GM19372 (cell line): ENCODE measurements at regions not wholly inside any gene's neighbourhood (a gene's known extent, or its start where the extent isn't known, plus 50 kb on each side); places are given as distances from the start of the nearest gene placed in this dataset.

ENCODE experiments used
- ATAC-seq: cut with Tn5 transposase; IDR thresholded peaks from one replicate; pipeline ENCODE4 v1.9.1; 2021; ENCODE audit warnings: mild to moderate bottlenecking, low read depth, moderate library complexity; ENCODE audit not compliant: unreplicated experiment

DNA sequence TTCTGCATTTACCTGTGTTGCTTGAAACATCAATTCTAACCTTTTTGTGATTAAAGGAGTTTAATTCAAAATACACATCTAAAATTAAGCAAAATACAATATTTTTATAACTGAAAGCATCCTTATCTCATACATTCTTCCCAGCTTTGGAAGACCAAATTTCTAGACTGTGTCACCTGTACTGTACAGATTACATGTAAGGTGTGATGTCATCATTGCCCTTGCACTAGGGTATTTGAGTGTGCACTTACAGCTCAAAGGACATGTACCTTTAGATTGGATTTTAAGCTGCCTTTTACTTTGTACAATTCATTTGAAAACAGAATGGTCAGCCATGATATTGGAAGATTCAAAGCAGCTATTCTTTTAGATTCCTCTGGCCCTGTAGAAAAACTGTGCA is 932.8 kb upstream of the POU3F3 start:
- no peak for ATAC-seq

GRCh38 chr2:103942199-103942598 is 911.7 kb upstream of the POU3F3 start:
- no peak for ATAC-seq

DNA sequence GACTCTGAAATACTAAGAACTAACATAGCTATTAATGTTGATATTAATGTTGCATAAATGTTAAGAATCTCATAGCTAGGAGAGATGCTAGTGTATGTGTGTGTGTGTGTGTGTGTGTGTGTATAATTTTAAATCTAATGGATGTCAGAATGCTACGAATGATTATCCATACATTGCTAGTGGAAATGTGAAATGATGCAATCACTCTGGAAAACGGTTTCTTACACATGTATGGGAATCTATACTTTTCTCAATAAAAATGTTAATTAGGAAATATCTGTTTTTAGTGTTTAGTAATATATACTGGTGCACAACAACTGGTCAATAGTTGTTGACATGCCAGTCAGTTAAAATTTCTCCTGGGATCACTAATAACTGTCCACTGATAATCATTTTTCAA is 908.8 kb upstream of the POU3F3 start:
- ATAC-seq = no peak

DNA sequence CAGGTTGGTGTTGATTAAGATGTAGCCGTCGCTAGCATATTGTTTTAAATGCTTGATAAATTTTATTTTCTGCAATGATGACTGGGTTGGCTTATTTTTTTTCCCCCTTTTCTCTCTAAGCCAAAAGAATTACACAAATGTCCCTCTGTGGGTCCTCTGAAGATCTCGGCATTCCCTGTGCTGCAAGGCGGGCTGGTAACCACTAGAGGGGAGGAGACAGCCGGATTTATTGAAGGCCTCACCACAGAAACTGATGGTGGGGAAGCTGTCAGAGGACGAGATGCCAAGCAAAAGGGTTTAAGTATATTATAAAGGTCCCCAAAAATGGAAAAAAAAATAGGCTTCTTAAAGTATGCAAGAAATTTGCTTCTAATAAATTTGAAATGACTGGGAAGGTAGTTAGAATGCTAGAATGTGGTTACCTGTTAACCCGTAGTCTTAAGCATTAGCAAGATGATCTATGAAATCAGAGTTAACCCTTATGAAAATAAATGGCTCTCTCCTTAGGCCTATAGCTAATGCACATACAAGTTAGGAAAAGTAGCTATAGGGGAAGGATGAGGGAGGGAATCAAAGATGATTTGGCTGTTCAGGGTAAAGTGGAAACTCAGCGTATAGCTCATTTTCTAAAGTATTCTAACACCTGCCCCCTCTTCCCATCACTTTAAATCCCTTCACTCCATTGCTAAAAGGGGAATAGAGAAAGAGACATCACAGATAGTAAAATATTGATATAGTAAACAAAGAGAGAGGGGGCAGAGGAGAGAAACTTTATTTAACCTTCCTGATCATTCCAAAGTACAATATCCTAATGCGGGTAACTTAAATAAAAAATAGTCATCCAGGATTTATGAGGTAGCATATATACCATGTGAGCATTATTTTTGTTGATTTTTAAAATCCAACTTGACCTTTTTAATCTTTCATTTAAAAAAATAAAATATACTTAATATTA is 894.5 kb upstream of the POU3F3 start:
- no peak for ATAC-seq

GRCh38 chr2:103960129-103960513 is 893.8 kb upstream of the POU3F3 start:
- ATAC-seq = no peak

DNA sequence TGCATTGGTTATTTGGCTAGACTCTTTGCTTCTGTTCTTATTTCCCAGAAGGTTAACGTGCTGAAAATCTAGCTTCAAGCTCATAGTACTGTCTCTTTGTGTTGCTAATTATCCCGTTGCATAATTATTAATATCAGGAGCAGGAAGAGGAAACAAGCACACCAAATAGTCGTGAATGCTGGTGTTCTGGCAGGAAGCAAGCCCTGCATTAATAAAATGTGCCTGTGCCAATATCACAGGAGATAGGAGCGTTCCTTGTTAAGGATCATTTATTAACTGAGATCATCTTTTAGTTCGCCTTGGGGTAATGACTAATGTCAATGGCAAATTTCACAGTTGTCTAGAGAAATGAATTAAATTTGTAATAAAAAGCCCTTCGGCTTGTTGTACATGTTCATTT is 893.0 kb upstream of the POU3F3 start:
- ATAC-seq = no peak

- ATAC-seq = no peak
Observed at GRCh38 chr2:103961862-103962261, 892.1 kb upstream of the POU3F3 start.

DNA sequence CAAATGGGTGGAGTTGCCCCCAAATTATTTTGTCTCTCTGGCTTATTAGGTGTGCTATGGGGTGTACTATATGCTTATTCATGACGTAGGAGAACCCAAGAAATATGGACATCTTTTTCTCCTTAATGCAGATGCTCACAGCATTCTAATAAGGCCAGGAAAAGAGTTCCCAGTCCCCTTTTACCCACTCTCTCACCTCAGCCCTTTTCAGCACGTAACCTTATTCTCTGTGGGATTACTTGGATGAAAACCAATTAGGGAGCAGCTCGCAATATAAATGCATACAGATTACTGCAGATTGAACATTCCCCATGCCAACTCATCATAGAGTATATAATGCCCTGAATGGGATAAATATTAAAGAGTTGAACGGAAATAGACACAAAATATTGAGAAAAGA is 891.2 kb upstream of the POU3F3 start:
- ATAC-seq = no peak

DNA sequence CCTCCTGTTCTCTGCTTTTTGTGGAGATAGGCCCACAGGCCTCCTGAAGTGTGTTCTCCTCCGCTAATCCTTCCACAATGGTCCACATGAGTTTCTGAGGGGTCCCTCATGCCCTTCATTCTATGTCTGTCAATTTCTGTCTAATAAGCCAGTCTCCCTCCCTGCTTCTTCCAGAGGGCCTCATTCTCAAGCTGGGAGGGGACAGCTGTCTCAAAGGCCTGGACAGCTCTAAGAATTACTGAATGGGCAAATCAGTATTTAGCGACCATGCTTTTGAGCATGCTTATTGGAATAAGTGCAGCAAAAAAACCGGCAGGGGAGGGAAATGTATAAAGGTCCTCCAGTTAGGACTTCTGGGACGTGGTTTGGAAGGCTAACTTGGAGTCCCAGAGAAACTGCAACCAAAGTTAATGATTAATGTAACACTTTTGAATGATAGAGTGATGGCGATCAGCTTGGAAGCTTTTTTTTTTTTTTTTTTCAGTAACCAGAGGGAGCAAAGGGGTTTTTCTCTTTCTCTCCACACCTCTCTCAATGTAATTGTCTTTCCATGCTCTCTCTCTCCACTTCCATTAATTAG is 890.7 kb upstream of the POU3F3 start:
- ATAC-seq = no peak

DNA sequence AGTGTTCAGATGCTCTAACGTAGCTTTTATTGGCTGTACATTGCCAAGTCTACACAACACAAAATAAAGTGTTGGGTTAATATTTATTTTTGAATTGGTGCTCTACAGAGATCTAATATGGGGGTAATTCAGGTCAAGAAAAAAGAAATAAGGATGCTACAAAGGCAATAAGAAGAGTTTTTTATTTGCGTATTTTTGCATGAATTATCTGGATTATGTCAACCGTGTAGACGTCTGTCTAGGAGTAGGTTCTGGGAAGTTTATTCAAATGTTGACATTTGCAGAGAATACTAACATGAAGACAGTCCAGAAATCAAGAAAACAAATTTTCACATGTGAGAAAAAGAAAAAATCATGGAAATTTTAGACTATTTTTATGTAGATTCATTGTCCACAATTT is 876.7 kb upstream of the POU3F3 start:
- no peak for ATAC-seq

- no peak for ATAC-seq
Observed at GRCh38 chr2:103977668-103978067, 876.2 kb upstream of the POU3F3 start.

- no peak for ATAC-seq
Observed at GRCh38 chr2:103980401-103980800, 873.5 kb upstream of the POU3F3 start.

- no peak for ATAC-seq
Observed at GRCh38 chr2:103982691-103983090, 871.2 kb upstream of the POU3F3 start.

DNA sequence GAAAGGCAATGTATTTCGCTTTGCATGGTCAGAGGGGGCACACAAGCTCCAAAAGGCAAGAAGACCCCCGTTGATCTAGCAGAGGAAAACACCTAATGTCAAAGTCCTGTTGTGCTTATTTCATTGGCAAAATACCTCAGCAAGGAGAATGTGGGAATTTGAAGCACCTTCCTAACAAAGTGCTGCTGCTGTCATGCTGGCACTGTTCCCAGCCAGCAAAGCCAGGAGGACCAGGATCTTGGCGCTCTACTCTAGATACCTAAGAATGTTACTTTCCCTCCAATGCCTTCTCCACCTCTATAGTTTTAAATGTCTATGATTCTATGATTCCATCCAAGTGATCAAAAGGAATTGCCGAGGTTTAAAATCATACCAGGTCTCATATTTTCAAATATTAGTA is 867.9 kb upstream of the POU3F3 start:
- ATAC-seq = no peak

GRCh38 chr2:103991591-103991990 is 862.3 kb upstream of the POU3F3 start:
- ATAC-seq = no peak

GRCh38 chr2:104004821-104005220 is 849.1 kb upstream of the POU3F3 start:
- ATAC-seq = no peak

- no peak for ATAC-seq
Observed at GRCh38 chr2:104016801-104017200, 837.1 kb upstream of the POU3F3 start.

GRCh38 chr2:104023306-104023705 is 830.6 kb upstream of the POU3F3 start:
- ATAC-seq = no peak

- ATAC-seq = no peak
Observed at GRCh38 chr2:104023765-104024164, 830.1 kb upstream of the POU3F3 start.

DNA sequence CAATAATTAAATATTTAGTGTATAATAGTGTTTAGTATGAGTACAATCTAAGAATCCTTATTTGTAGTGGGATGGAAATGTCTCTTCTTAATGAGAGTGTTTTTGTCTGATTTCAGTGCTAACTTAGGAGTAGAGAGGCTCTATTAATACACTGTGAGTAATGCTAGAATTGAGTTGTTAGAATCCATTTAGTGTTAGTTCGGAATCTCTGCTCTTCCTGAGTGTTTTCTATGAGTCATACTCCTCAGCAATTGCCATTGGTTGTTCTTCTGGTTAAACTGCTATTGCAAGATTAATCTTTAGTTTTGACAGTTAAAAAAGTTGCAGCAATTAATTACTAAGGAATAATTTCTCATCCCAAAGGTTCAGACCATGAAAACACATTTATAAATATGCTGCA is 828.6 kb upstream of the POU3F3 start:
- no peak for ATAC-seq

GRCh38 chr2:104026725-104027124 is 827.2 kb upstream of the POU3F3 start:
- ATAC-seq = no peak

- ATAC-seq = no peak
Observed at GRCh38 chr2:104027321-104027720, 826.6 kb upstream of the POU3F3 start.
